GM23248 (cell line): ENCODE measurements at regions not wholly inside any gene's neighbourhood (a gene's known extent, or its start where the extent isn't known, plus 50 kb on each side); places are given as distances from the start of the nearest gene placed in this dataset.
"Not testable (repeated sequence)": the region's sequence is repeated elsewhere in the genome, so short reads cannot be mapped to it uniquely, and the experiment has no call there.

Experiments
- DNase-seq: peaks from one replicate; pipeline ENCODE4 v3.0.0-alpha.2; 2015
- H2AFZ ChIP-seq: fragments of 200-600 bp; sonication (generic); 2 replicates; pipeline ENCODE4 v1.6.1; 2016; ENCODE audit warnings: antibody characterized with exemption
- H3F3A ChIP-seq: fragments of 200-600 bp; sonication (generic); 2 replicates; pipeline ENCODE4 v1.6.1; 2016; ENCODE audit warnings: mild to moderate bottlenecking, antibody characterized with exemption, mixed run types; ENCODE audit not compliant: insufficient read depth
- H3K27ac ChIP-seq: fragments of 200-600 bp; sonication (generic); 2 replicates; pipeline ENCODE4 v1.5.1; 2016; ENCODE audit warnings: mild to moderate bottlenecking
- H3K27me3 ChIP-seq: fragments of 200-600 bp; sonication (generic); replicated peaks from 2 replicates; pipeline ENCODE4 v1.6.1; 2016; ENCODE audit warnings: mild to moderate bottlenecking; ENCODE audit not compliant: insufficient read depth
- H3K36me3 ChIP-seq: fragments of 200-600 bp; sonication (generic); 2 replicates; pipeline ENCODE4 v1.6.1; 2016; ENCODE audit warnings: low read depth, mild to moderate bottlenecking
- H3K4me1 ChIP-seq: fragments of 200-600 bp; sonication (generic); 2 replicates; pipeline ENCODE4 v1.6.1; 2016; ENCODE audit warnings: mild to moderate bottlenecking; ENCODE audit not compliant: insufficient read depth
- H3K4me2 ChIP-seq: fragments of 200-600 bp; sonication (generic); one replicate; pipeline ENCODE4 v1.6.1; 2016; ENCODE audit warnings: mild to moderate bottlenecking; ENCODE audit not compliant: unreplicated experiment
- H3K4me3 ChIP-seq: fragments of 200-600 bp; sonication (generic); 2 replicates; pipeline ENCODE4 v1.5.1; 2016; ENCODE audit warnings: mild to moderate bottlenecking
- H3K79me2 ChIP-seq: fragments of 200-600 bp; sonication (generic); 2 replicates; pipeline ENCODE4 v1.6.1; 2016; ENCODE audit warnings: mild to moderate bottlenecking; ENCODE audit not compliant: insufficient read depth
- H3K9ac ChIP-seq: fragments of 200-600 bp; sonication (generic); 2 replicates; pipeline ENCODE4 v1.6.1; 2016; ENCODE audit warnings: mild to moderate bottlenecking
- H3K9me2 ChIP-seq: fragments of 200-600 bp; sonication (generic); 2 replicates; pipeline ENCODE4 v1.6.1; 2016; ENCODE audit warnings: mixed run types, mild to moderate bottlenecking, moderate library complexity; ENCODE audit not compliant: insufficient read depth
- H3K9me3 ChIP-seq: fragments of 200-600 bp; sonication (generic); one replicate; pipeline ENCODE4 v1.6.1; 2017; ENCODE audit warnings: low read depth
- H4K20me1 ChIP-seq: fragments of 200-600 bp; sonication (generic); 2 replicates; pipeline ENCODE4 v1.6.0; 2016; ENCODE audit not compliant: insufficient read depth
- EZH2 ChIP-seq: fragments of 200-600 bp; sonication (generic); IDR thresholded peaks from 2 replicates; pipeline ENCODE4 v1.6.1; 2018; ENCODE audit warnings: antibody characterized with exemption, mild to moderate bottlenecking; ENCODE audit not compliant: insufficient read depth, poor library complexity, severe bottlenecking
- EZH2phosphoT487 ChIP-seq: fragments of 200-600 bp; sonication (generic); IDR thresholded peaks from 2 replicates; pipeline ENCODE4 v1.6.1; 2018; ENCODE audit warnings: antibody characterized with exemption, moderate library complexity, mild to moderate bottlenecking, low read depth; ENCODE audit not compliant: insufficient read depth
- WGBS, 2 experiments: methylation state at CpG; one replicate each; pipeline ENCODE4 v1.1.6; 2015 to 2017; ENCODE audit warnings: low lambda C conversion rate in 2 of 2, low coverage in 1 of 2; ENCODE audit errors: missing lambda C conversion rate in 2 of 2; 5-methylcytosine and 5-hydroxymethylcytosine counted together
- in situ Hi-C: fragments of 300-500 bp; cut with MboI; formaldehyde crosslinking; loops from 2 replicates; pipeline ENCODE4 v1.15.0; 2020

DNA sequence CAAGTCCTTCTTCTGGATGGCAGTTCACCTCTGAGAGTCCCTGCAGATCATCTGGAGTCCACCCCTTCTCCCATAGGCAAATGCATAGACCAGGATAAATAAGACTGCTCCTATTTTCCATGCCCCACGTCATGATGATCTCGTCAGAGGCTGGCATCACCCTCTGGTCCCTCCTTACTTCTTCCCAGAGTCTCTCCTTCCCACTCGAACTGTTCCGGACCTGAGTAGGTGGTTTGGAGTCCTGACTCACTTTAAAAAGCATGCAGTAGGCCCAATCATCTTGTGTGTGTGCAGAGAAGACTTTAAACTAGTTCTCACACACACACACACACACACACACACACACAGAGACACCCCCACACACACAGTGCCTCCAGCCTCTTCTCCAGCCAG lies 72.0 kb downstream of the SOX9 start:
- no peaks in the 10 kb centered on the region for H4K20me1 ChIP-seq
- H3K79me2 ChIP-seq = no peaks in the 10 kb centered on the region
- H3F3A ChIP-seq = peaks cover 31% of the 10 kb centered on the region
- peak; percentile 94 for DNase-seq
- no peaks in the 10 kb centered on the region for H3K27me3 ChIP-seq
- H3K27ac ChIP-seq = peak overlapping the region; percentile 98
- in situ Hi-C loops = no loop called here
- WGBS, 2 experiments = 2 to 5% methylated on average over 4 of the region's 4 CpGs
- no peaks in the 10 kb centered on the region for H3K9me3 ChIP-seq
- TF ChIP-seq EZH2phosphoT487 (no peak), EZH2 (no peak)
- H2AFZ ChIP-seq = peak overlapping the region; percentile 49
- H3K9ac ChIP-seq = peak overlapping the region; percentile 79
- no peaks in the 10 kb centered on the region for H3K9me2 ChIP-seq
- peak overlapping the region; percentile 71 for H3K4me2 ChIP-seq
- H3K36me3 ChIP-seq = no peaks in the 10 kb centered on the region
- peaks cover 29% of the 10 kb centered on the region for H3K4me1 ChIP-seq
- H3K4me3 ChIP-seq = no peak overlapping the region

GRCh38 chr17:72193391-72194106 lies 72.7 kb downstream of the SOX9 start:
- Histone ChIP-seq H3K9me3 (no peaks in the 10 kb centered on the region), H3K4me1 (peaks cover 29% of the 10 kb centered on the region), H3K27ac (peak overlapping the region; percentile 98), H4K20me1 (no peaks in the 10 kb centered on the region), H3K36me3 (no peaks in the 10 kb centered on the region), H3F3A (peaks cover 31% of the 10 kb centered on the region), H3K4me3 (no peak overlapping the region), H3K79me2 (no peaks in the 10 kb centered on the region), H3K9ac (peak overlapping the region; percentile 79), H3K9me2 (no peaks in the 10 kb centered on the region), H3K4me2 (peak overlapping the region; percentile 71), H3K27me3 (no peaks in the 10 kb centered on the region), H2AFZ (peak overlapping the region; percentile 49)
- in situ Hi-C loops = no loop called here
- DNase-seq = peak; percentile 94
- 42 to 43% methylated on average over 10 of the region's 10 CpGs for WGBS, 2 experiments
- no peak for TF ChIP-seq EZH2phosphoT487
- no peak for TF ChIP-seq EZH2

GRCh38 chr17:72194107-72194440 lies 73.3 kb downstream of the SOX9 start:
- H3K4me3 ChIP-seq, H4K20me1 ChIP-seq, H3K9me2 ChIP-seq, H3K9ac ChIP-seq, H3K36me3 ChIP-seq, H3K79me2 ChIP-seq, DNase-seq, in situ Hi-C loops, H2AFZ ChIP-seq, H3K9me3 ChIP-seq, H3K27me3 ChIP-seq: not testable (repeated sequence)
- WGBS, 2 experiments = 95 to 96% methylated on average over 10 of the region's 10 CpGs
- H3K27ac ChIP-seq = peak overlapping the region; percentile 98
- peaks cover 29% of the 10 kb centered on the region for H3K4me1 ChIP-seq
- peak overlapping the region; percentile 31 for H3K4me2 ChIP-seq
- H3F3A ChIP-seq = peaks cover 31% of the 10 kb centered on the region

- in situ Hi-C loops = no loop called here
- Histone ChIP-seq H3K9me3 (no peaks in the 10 kb centered on the region), H3K36me3 (no peaks in the 10 kb centered on the region), H3K27me3 (peaks cover 4% of the 10 kb centered on the region; the same call in 1 of the 2 replicates), H4K20me1 (no peaks in the 10 kb centered on the region), H3K27ac (no peak overlapping the region), H3K4me1 (peaks cover 3% of the 10 kb centered on the region), H3F3A (peaks cover 5% of the 10 kb centered on the region; the same call in 1 of the 2 replicates), H3K4me2 (no peak overlapping the region), H3K4me3 (no peak overlapping the region), H3K79me2 (no peaks in the 10 kb centered on the region), H3K9me2 (no peaks in the 10 kb centered on the region), H2AFZ (no peak overlapping the region), H3K9ac (no peak overlapping the region)
- TF ChIP-seq EZH2phosphoT487 = no peak
- no peak for TF ChIP-seq EZH2
- DNase-seq = no peak
These were observed 78.4 kb downstream of the SOX9 start for GRCh38 chr17:72199256-72199655.

GRCh38 chr17:72204742-72205141 lies 83.9 kb downstream of the SOX9 start:
- no peaks in the 10 kb centered on the region for H3K36me3 ChIP-seq
- no peak overlapping the region for H3K4me3 ChIP-seq
- H3K4me2 ChIP-seq = no peak overlapping the region
- H3K79me2 ChIP-seq = no peaks in the 10 kb centered on the region
- no peak overlapping the region for H3K9ac ChIP-seq
- no peak overlapping the region for H2AFZ ChIP-seq
- no peaks in the 10 kb centered on the region for H3K9me3 ChIP-seq
- WGBS, 2 experiments = 72 to 76% methylated on average over 10 of the region's 10 CpGs
- DNase-seq = no peak
- no peaks in the 10 kb centered on the region for H4K20me1 ChIP-seq
- H3F3A ChIP-seq = no peaks in the 10 kb centered on the region
- TF ChIP-seq EZH2 = no peak
- TF ChIP-seq EZH2phosphoT487 = no peak
- H3K27me3 ChIP-seq = peaks cover 36% of the 10 kb centered on the region
- H3K9me2 ChIP-seq = no peaks in the 10 kb centered on the region
- no peaks in the 10 kb centered on the region for H3K4me1 ChIP-seq
- in situ Hi-C loops = no loop called here
- no peak overlapping the region for H3K27ac ChIP-seq
